HEK293 (cell line): ENCODE measurements at regions not wholly inside any gene's neighbourhood (a gene's known extent, or its start where the extent isn't known, plus 50 kb on each side); places are given as distances from the start of the nearest gene placed in this dataset.

Experiments
- CTCF ChIA-PET: fragments of 350-600 bp; formaldehyde crosslinking; extraction: SDS; loops from one replicate; lab custom pipeline; 2021; ENCODE audit warnings: antibody characterized with exemption; lab: Yijun Ruan, JAX
- POLR2A ChIA-PET: fragments of 300-600 bp; formaldehyde crosslinking; extraction: SDS; loops from one replicate; lab custom pipeline; 2020; ENCODE audit warnings: antibody characterized with exemption, inconsistent platforms; lab: Yijun Ruan, JAX
- H3K27ac ChIP-seq: fragments of 200-500 bp; sonication (Bioruptor generic); 2 replicates; pipeline ENCODE4 v1.5.1; 2014; ENCODE audit warnings: low read depth, low read length, control low read depth, inconsistent platforms; ENCODE audit errors: extremely low read depth
- H3K36me3 ChIP-seq, 2 experiments: fragments of 200-500 bp in 1 of 2; sonication (Bioruptor generic) in 1 of 2; 1 replicate in 1 of 2; 2 replicates in 1 of 2; pipeline ENCODE4 v1.5.1; 2014 to 2017; ENCODE audit warnings: inconsistent platforms in 2 of 2, low read length in 2 of 2; ENCODE audit not compliant: control insufficient read depth in 2 of 2, insufficient read depth in 1 of 2
- H3K4me1 ChIP-seq: fragments of 200-500 bp; sonication (Bioruptor generic); 2 replicates; pipeline ENCODE4 v1.5.1; 2014; ENCODE audit warnings: mild to moderate bottlenecking, low read length, inconsistent platforms; ENCODE audit not compliant: control insufficient read depth, insufficient read depth
- H3K4me3 ChIP-seq: 2 replicates; pipeline ENCODE4 v1.5.1; 2011; ENCODE audit warnings: low read depth, mild to moderate bottlenecking, control low read depth, low read length, moderate library complexity
- H3K9me3 ChIP-seq: fragments of 200-500 bp; sonication (Bioruptor generic); 2 replicates; pipeline ENCODE4 v1.5.1; 2014; ENCODE audit warnings: low read depth, low read length, inconsistent platforms; ENCODE audit not compliant: control insufficient read depth, insufficient read depth
- BCL6B ChIP-seq: fragments of 450-650 bp; formaldehyde crosslinking; IDR thresholded peaks from 2 replicates; pipeline ENCODE4 v1.5.1; 2017; ENCODE audit warnings: missing biosample characterization, missing genetic modification characterization
- MZF1 ChIP-seq: fragments of 450-650 bp; formaldehyde crosslinking; IDR thresholded peaks from 2 replicates; pipeline ENCODE4 v1.5.1; 2017; ENCODE audit warnings: missing biosample characterization, missing genetic modification characterization, borderline replicate concordance
- OVOL3 ChIP-seq: fragments of 450-650 bp; formaldehyde crosslinking; IDR thresholded peaks from 2 replicates; pipeline ENCODE4 v1.5.1; 2016; ENCODE audit warnings: missing biosample characterization, missing genetic modification characterization
- SP2 ChIP-seq: fragments of 450-650 bp; formaldehyde crosslinking; IDR thresholded peaks from 2 replicates; pipeline ENCODE4 v1.5.1; 2016; ENCODE audit warnings: missing biosample characterization, missing genetic modification characterization
- TCF7L2 ChIP-seq: IDR thresholded peaks from 2 replicates; pipeline ENCODE4 v1.6.1; 2011; ENCODE audit warnings: low read depth, mild to moderate bottlenecking, inconsistent platforms, low read length, moderate library complexity, borderline replicate concordance
- YY2 ChIP-seq: fragments of 450-650 bp; formaldehyde crosslinking; IDR thresholded peaks from 2 replicates; pipeline ENCODE4 v1.5.1; 2016; ENCODE audit warnings: missing biosample characterization, missing genetic modification characterization
- ZBTB10 ChIP-seq: fragments of 450-650 bp; formaldehyde crosslinking; IDR thresholded peaks from 2 replicates; pipeline ENCODE4 v1.5.1; 2016; ENCODE audit warnings: missing biosample characterization, missing genetic modification characterization
- ZNF223 ChIP-seq: fragments of 450-650 bp; formaldehyde crosslinking; IDR thresholded peaks from 2 replicates; pipeline ENCODE4 v1.5.1; 2016; ENCODE audit warnings: missing biosample characterization, missing genetic modification characterization
- ZNF24 ChIP-seq: fragments of 450-650 bp; formaldehyde crosslinking; IDR thresholded peaks from 2 replicates; pipeline ENCODE4 v1.5.1; 2016; ENCODE audit warnings: missing biosample characterization, missing genetic modification characterization
- ZNF274 ChIP-seq, 2 experiments: fragments of 200-500 bp in 1 of 2; fragments of 450-650 bp in 1 of 2; sonication (Bioruptor generic) in 1 of 2; formaldehyde crosslinking in 1 of 2; IDR thresholded peaks; 2 replicates each; pipeline versions ENCODE4 v1.5.1 to v1.6.1; 2014 to 2016; ENCODE audit warnings: borderline replicate concordance in 1 of 2, inconsistent platforms in 1 of 2, low read length in 1 of 2, missing biosample characterization in 1 of 2, missing genetic modification characterization in 1 of 2
- ZNF302 ChIP-seq: fragments of 450-650 bp; formaldehyde crosslinking; IDR thresholded peaks from 2 replicates; pipeline ENCODE4 v1.5.1; 2016; ENCODE audit warnings: missing biosample characterization, missing genetic modification characterization, low read depth
- ZNF37A ChIP-seq: fragments of 450-650 bp; IDR thresholded peaks from 2 replicates; pipeline ENCODE4 v1.5.1; 2018; ENCODE audit warnings: missing biosample characterization, missing genetic modification characterization
- ZNF423 ChIP-seq: fragments of 450-650 bp; formaldehyde crosslinking; IDR thresholded peaks from 2 replicates; pipeline ENCODE4 v1.5.1; 2016; ENCODE audit warnings: missing biosample characterization, missing genetic modification characterization
- ZNF473 ChIP-seq: fragments of 450-650 bp; formaldehyde crosslinking; IDR thresholded peaks from 2 replicates; pipeline ENCODE4 v1.5.1; 2017; ENCODE audit warnings: missing biosample characterization, missing genetic modification characterization
- ZNF501 ChIP-seq: fragments of 450-650 bp; formaldehyde crosslinking; IDR thresholded peaks from 2 replicates; pipeline ENCODE4 v1.5.1; 2016; ENCODE audit warnings: missing biosample characterization, missing genetic modification characterization
- ZNF529 ChIP-seq: fragments of 450-650 bp; formaldehyde crosslinking; IDR thresholded peaks from 2 replicates; pipeline ENCODE4 v1.5.1; 2017; ENCODE audit warnings: missing genetic modification characterization, missing biosample characterization; ENCODE audit not compliant: insufficient replicate concordance
- ZNF548 ChIP-seq: fragments of 450-650 bp; formaldehyde crosslinking; IDR thresholded peaks from 2 replicates; pipeline ENCODE4 v1.5.1; 2016; ENCODE audit warnings: missing biosample characterization, missing genetic modification characterization
- ZNF707 ChIP-seq: fragments of 450-650 bp; formaldehyde crosslinking; IDR thresholded peaks from 2 replicates; pipeline ENCODE4 v1.5.1; 2016; ENCODE audit warnings: missing biosample characterization, missing genetic modification characterization
- ZNF747 ChIP-seq: fragments of 450-650 bp; formaldehyde crosslinking; IDR thresholded peaks from 2 replicates; pipeline ENCODE4 v1.5.1; 2016; ENCODE audit warnings: missing biosample characterization, missing genetic modification characterization
- ZNF768 ChIP-seq: fragments of 450-650 bp; formaldehyde crosslinking; IDR thresholded peaks from 2 replicates; pipeline ENCODE4 v1.5.1; 2018; ENCODE audit warnings: missing biosample characterization, mild to moderate bottlenecking, missing genetic modification characterization
- ZNF776 ChIP-seq: fragments of 450-650 bp; formaldehyde crosslinking; IDR thresholded peaks from 2 replicates; pipeline ENCODE4 v1.5.0; 2017; ENCODE audit warnings: missing biosample characterization, missing genetic modification characterization, borderline replicate concordance
- ZNF785 ChIP-seq: fragments of 450-650 bp; formaldehyde crosslinking; IDR thresholded peaks from 2 replicates; pipeline ENCODE4 v1.5.1; 2016; ENCODE audit warnings: missing biosample characterization, missing genetic modification characterization
- TF ChIP-seq, protein P1 (sequence below): fragments of 450-650 bp; formaldehyde crosslinking; IDR thresholded peaks from 2 replicates; pipeline ENCODE4 v1.5.1; 2016; ENCODE audit warnings: missing biosample characterization, missing genetic modification characterization
- TF ChIP-seq, protein P2 (sequence below): fragments of 450-650 bp; formaldehyde crosslinking; IDR thresholded peaks from 2 replicates; pipeline ENCODE4 v1.5.1; 2016; ENCODE audit warnings: missing biosample characterization, missing genetic modification characterization
- TF ChIP-seq, protein P3 (sequence below): fragments of 450-650 bp; formaldehyde crosslinking; IDR thresholded peaks from 2 replicates; pipeline ENCODE4 v1.5.1; 2016; ENCODE audit warnings: missing biosample characterization, missing genetic modification characterization

- TF ChIP-seq ZNF747 (tag by site-specific recombination) (no peak), MZF1 (tag by site-specific recombination) (no peak), SP2 (no peak), ZNF707 (tag by site-specific recombination) (no peak), ZBTB10 (tag by site-specific recombination) (no peak), ZNF473 (tag by site-specific recombination) (no peak)
- TF ChIP-seq, all 188 proteins: peak for 0
Measured at GRCh38 chr2:217445723-217446122, 557.1 kb downstream of the TNS1 start (continued).

DNA sequence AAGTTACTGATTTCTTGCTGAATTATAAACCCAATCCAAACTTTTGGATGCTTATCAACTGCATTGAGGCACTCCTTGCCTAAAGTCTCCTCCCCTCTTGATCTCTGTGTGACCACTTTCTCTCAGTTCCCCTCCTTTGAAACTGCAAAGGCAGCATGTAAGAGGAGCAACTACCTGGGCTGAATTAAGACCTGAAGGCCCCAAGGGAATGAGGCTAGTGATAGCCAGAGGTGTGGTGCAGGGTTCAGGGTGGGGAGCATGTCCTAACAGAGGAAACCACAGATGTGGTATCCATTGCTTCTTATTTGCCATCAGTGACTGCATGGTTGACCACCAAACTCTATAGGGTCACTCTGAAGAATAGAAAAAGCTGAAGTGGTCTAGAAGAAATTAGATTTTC lies 557.9 kb downstream of the TNS1 start:
- CTCF ChIA-PET: interaction anchor here (0.6 kb wide), 1 partner anchor 268 kb away, joined by 3 read pairs; no protein-coding TSS in a partner anchor
- H3K36me3 ChIP-seq: no peaks in the 10 kb centered on the region
- H3K9me3 ChIP-seq: no peaks in the 10 kb centered on the region
- POLR2A ChIA-PET: no interaction called here
- H3K4me1 ChIP-seq: no peaks in the 10 kb centered on the region
- H3K27ac ChIP-seq: no peak overlapping the region
- no peak overlapping the region for H3K4me3 ChIP-seq
- TF ChIP-seq TCF7L2 (no peak), ZNF223 (tag by site-specific recombination) (no peak), ZNF548 (tag by site-specific recombination) (no peak), ZNF37A (tag by site-specific recombination) (no peak), ZNF785 (tag by site-specific recombination) (no peak), YY2 (tag by site-specific recombination) (no peak), ZNF501 (tag by site-specific recombination) (no peak), BCL6B (no peak), ZNF24 (no peak), ZNF747 (tag by site-specific recombination) (no peak), ZNF776 (tag by site-specific recombination) (no peak), ZNF274 (IDR thresholded peaks at IDR 0.05; ENCODE audit: low read length) (no peak), ZNF274 (tag by site-specific recombination; IDR thresholded peaks at IDR 0.05; ENCODE audit: borderline replicate concordance) (no peak), ZNF302 (tag by site-specific recombination) (no peak), ZNF768 (tag by site-specific recombination) (no peak), OVOL3 (tag by site-specific recombination) (no peak), ZNF529 (tag by site-specific recombination) (no peak), ZNF423 (tag by site-specific recombination) (no peak)
- TF ChIP-seq, protein P1, sequence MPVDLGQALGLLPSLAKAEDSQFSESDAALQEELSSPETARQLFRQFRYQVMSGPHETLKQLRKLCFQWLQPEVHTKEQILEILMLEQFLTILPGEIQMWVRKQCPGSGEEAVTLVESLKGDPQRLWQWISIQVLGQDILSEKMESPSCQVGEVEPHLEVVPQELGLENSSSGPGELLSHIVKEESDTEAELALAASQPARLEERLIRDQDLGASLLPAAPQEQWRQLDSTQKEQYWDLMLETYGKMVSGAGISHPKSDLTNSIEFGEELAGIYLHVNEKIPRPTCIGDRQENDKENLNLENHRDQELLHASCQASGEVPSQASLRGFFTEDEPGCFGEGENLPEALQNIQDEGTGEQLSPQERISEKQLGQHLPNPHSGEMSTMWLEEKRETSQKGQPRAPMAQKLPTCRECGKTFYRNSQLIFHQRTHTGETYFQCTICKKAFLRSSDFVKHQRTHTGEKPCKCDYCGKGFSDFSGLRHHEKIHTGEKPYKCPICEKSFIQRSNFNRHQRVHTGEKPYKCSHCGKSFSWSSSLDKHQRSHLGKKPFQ (tag by site-specific recombination): no peak
- TF ChIP-seq, protein P2, sequence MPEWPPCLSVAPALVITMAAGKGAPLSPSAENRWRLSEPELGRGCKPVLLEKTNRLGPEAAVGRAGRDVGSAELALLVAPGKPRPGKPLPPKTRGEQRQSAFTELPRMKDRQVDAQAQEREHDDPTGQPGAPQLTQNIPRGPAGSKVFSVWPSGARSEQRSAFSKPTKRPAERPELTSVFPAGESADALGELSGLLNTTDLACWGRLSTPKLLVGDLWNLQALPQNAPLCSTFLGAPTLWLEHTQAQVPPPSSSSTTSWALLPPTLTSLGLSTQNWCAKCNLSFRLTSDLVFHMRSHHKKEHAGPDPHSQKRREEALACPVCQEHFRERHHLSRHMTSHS (tag by site-specific recombination): no peak
- TF ChIP-seq, protein P3, sequence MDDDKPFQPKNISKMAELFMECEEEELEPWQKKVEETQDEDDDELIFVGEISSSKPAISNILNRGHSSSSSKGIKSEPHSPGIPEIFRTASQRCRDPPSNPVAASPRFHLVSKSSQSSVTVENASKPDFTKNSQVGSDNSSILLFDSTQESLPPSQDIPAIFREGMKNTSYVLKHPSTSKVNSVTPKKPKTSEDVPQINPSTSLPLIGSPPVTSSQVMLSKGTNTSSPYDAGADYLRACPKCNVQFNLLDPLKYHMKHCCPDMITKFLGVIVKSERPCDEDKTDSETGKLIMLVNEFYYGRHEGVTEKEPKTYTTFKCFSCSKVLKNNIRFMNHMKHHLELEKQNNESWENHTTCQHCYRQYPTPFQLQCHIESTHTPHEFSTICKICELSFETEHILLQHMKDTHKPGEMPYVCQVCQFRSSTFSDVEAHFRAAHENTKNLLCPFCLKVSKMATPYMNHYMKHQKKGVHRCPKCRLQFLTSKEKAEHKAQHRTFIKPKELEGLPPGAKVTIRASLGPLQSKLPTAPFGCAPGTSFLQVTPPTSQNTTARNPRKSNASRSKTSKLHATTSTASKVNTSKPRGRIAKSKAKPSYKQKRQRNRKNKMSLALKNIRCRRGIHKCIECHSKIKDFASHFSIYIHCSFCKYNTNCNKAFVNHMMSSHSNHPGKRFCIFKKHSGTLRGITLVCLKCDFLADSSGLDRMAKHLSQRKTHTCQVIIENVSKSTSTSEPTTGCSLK (tag by site-specific recombination): no peak
